ENCODE measurements at regions not wholly inside any gene's neighbourhood (a gene's known extent, or its start where the extent isn't known, plus 50 kb on each side); places are given as distances from the start of the nearest gene placed in this dataset.

- no peak overlapping the region for H3K27ac Mint-ChIP-seq
- H3K4me3 Mint-ChIP-seq, result no peak overlapping the region
- ChIA-PET POLR2A (no interaction called here), CTCF (no interaction called here)
- DNase-seq (no peak), ATAC-seq (ENCODE audit: low read depth) (no peak)
- peaks cover 6% of the 10 kb centered on the region for H3K9me3 Mint-ChIP-seq
- no peaks in the 10 kb centered on the region for H3K27me3 Mint-ChIP-seq
- no peaks in the 10 kb centered on the region for H3K36me3 Mint-ChIP-seq (ENCODE audit: low read depth)
- H3K4me1 Mint-ChIP-seq, result no peaks in the 10 kb centered on the region
- intact Hi-C loops (cut with micrococcal nuclease), result no loop called here
- no peak for TF ChIP-seq CTCF (IDR thresholded peaks at IDR 0.05)
Observed at GRCh38 chr13:83692800-83693199, 189.5 kb downstream of the SLITRK1 start.

- no peak for TF ChIP-seq CTCF (IDR thresholded peaks at IDR 0.05)
Observed at GRCh38 chr13:83691966-83692365, 190.3 kb downstream of the SLITRK1 start.

GRCh38 chr13:83681547-83681946 is 200.7 kb downstream of the SLITRK1 start:
- H3K9me3 Mint-ChIP-seq, result peaks cover 2% of the 10 kb centered on the region
- no peak for ATAC-seq (ENCODE audit: low read depth)
- no peaks in the 10 kb centered on the region for H3K4me1 Mint-ChIP-seq
- no peak for DNase-seq
- intact Hi-C loops (cut with micrococcal nuclease), result no loop called here
- H3K36me3 Mint-ChIP-seq (ENCODE audit: low read depth), result no peaks in the 10 kb centered on the region
- no peak overlapping the region for H3K27ac Mint-ChIP-seq
- TF ChIP-seq CTCF (IDR thresholded peaks at IDR 0.05), result no peak
- ChIA-PET POLR2A (no interaction called here), CTCF (no interaction called here)
- H3K27me3 Mint-ChIP-seq, result no peaks in the 10 kb centered on the region
- H3K4me3 Mint-ChIP-seq, result no peak overlapping the region

More at GRCh38 chr13:83691966-83692365, 190.3 kb downstream of the SLITRK1 start:
- CTCF ChIA-PET, result no interaction called here
- DNase-seq (no peak), ATAC-seq (ENCODE audit: low read depth) (no peak)
- Mint-ChIP-seq H3K27ac (no peak overlapping the region), H3K27me3 (no peaks in the 10 kb centered on the region), H3K4me1 (no peaks in the 10 kb centered on the region), H3K9me3 (peaks cover 6% of the 10 kb centered on the region), H3K36me3 (ENCODE audit: low read depth) (no peaks in the 10 kb centered on the region), H3K4me3 (no peak overlapping the region)
- intact Hi-C loops (cut with micrococcal nuclease), result no loop called here
- POLR2A ChIA-PET, result no interaction called here

GRCh38 chr13:83677985-83678384 is 204.3 kb downstream of the SLITRK1 start:
- H3K27ac Mint-ChIP-seq, result no peak overlapping the region
- H3K36me3 Mint-ChIP-seq (ENCODE audit: low read depth), result no peaks in the 10 kb centered on the region
- intact Hi-C loops (cut with micrococcal nuclease), result no loop called here
- H3K9me3 Mint-ChIP-seq, result no peaks in the 10 kb centered on the region
- ChIA-PET CTCF (no interaction called here), POLR2A (no interaction called here)
- H3K4me1 Mint-ChIP-seq, result no peaks in the 10 kb centered on the region
- H3K4me3 Mint-ChIP-seq, result no peak overlapping the region
- no peaks in the 10 kb centered on the region for H3K27me3 Mint-ChIP-seq
- no peak for TF ChIP-seq CTCF (IDR thresholded peaks at IDR 0.05)
- DNase-seq (no peak), ATAC-seq (ENCODE audit: low read depth) (no peak)

GRCh38 chr13:83672612-83673011 is 209.7 kb downstream of the SLITRK1 start:
- Mint-ChIP-seq H3K27ac (no peak overlapping the region), H3K36me3 (ENCODE audit: low read depth) (no peaks in the 10 kb centered on the region), H3K4me1 (no peaks in the 10 kb centered on the region), H3K4me3 (no peak overlapping the region), H3K9me3 (peaks cover 5% of the 10 kb centered on the region), H3K27me3 (no peaks in the 10 kb centered on the region)
- no peak for TF ChIP-seq CTCF (IDR thresholded peaks at IDR 0.05)
- ATAC-seq (ENCODE audit: low read depth) (no peak), DNase-seq (no peak)
- POLR2A ChIA-PET, result no interaction called here
- CTCF ChIA-PET, result no interaction called here
- intact Hi-C loops (cut with micrococcal nuclease), result no loop called here
